H9 (cell line): ENCODE measurements at regions not wholly inside any gene's neighbourhood (a gene's known extent, or its start where the extent isn't known, plus 50 kb on each side); places are given as distances from the start of the nearest gene placed in this dataset.

Experiments used
- DNase-seq: peaks from one replicate; pipeline ENCODE4 v3.0.0-alpha.2; 2017
- H2AFZ ChIP-seq: one replicate; pipeline ENCODE4 v1.6.1; 2013; ENCODE audit warnings: mild to moderate bottlenecking, low read length, control low read depth, moderate library complexity
- H2AK5ac ChIP-seq: 2 replicates; pipeline ENCODE4 v1.6.1; 2013; ENCODE audit warnings: low read length, control low read depth, mixed read lengths; ENCODE audit not compliant: insufficient read length
- H2BK120ac ChIP-seq: one replicate; pipeline ENCODE4 v1.6.1; 2013; ENCODE audit warnings: low read depth, mild to moderate bottlenecking, low read length, control low read depth, inconsistent platforms; ENCODE audit not compliant: poor library complexity, severe bottlenecking
- H2BK12ac ChIP-seq: 2 replicates; pipeline ENCODE4 v1.6.1; 2013; ENCODE audit warnings: low read length, control low read depth, mixed read lengths, low read depth; ENCODE audit not compliant: insufficient read length
- H2BK15ac ChIP-seq: 2 replicates; pipeline ENCODE4 v1.6.1; 2013; ENCODE audit warnings: low read depth, low read length, control low read depth
- H2BK20ac ChIP-seq: one replicate; pipeline ENCODE4 v1.6.1; 2013; ENCODE audit warnings: low read depth, mild to moderate bottlenecking, low read length, control low read depth, inconsistent platforms; ENCODE audit not compliant: poor library complexity, severe bottlenecking
- H2BK5ac ChIP-seq: 2 replicates; pipeline ENCODE4 v1.6.1; 2013; ENCODE audit warnings: low read length, control low read depth, mixed read lengths; ENCODE audit not compliant: insufficient read length
- H3K14ac ChIP-seq: 2 replicates; pipeline ENCODE4 v1.6.1; 2013; ENCODE audit warnings: low read length, control low read depth; ENCODE audit not compliant: insufficient read depth
- H3K18ac ChIP-seq: 2 replicates; pipeline ENCODE4 v1.6.1; 2013; ENCODE audit warnings: low read depth, mild to moderate bottlenecking, mixed read lengths, low read length, control low read depth; ENCODE audit not compliant: insufficient read length
- H3K23ac ChIP-seq: 2 replicates; pipeline ENCODE4 v1.6.1; 2013; ENCODE audit warnings: low read length, control low read depth, mixed read lengths, low read depth; ENCODE audit not compliant: insufficient read length
- H3K23me2 ChIP-seq: 2 replicates; pipeline ENCODE4 v1.6.1; 2013; ENCODE audit warnings: low read depth, mild to moderate bottlenecking, mixed read lengths, low read length, control low read depth; ENCODE audit not compliant: insufficient read length, poor library complexity, severe bottlenecking
- H3K27ac ChIP-seq: 2 replicates; pipeline ENCODE4 v1.5.1; 2013; ENCODE audit warnings: low read length, control low read depth, mixed read lengths, low read depth; ENCODE audit not compliant: insufficient read length
- H3K27me3 ChIP-seq: 2 replicates; pipeline ENCODE4 v1.6.1; 2013; ENCODE audit warnings: low read length, control low read depth, inconsistent platforms; ENCODE audit not compliant: insufficient read depth
- H3K4ac ChIP-seq: 2 replicates; pipeline ENCODE4 v1.6.1; 2013; ENCODE audit warnings: low read depth, mild to moderate bottlenecking, control low read depth, inconsistent platforms, low read length, moderate library complexity
- H3K4me1 ChIP-seq: 2 replicates; pipeline ENCODE4 v1.6.1; 2013; ENCODE audit warnings: low read length, control low read depth, inconsistent platforms; ENCODE audit not compliant: insufficient read depth
- H3K4me2 ChIP-seq: 2 replicates; pipeline ENCODE4 v1.6.1; 2013; ENCODE audit warnings: low read length, control low read depth, mixed read lengths; ENCODE audit not compliant: insufficient read length, insufficient read depth
- H3K56ac ChIP-seq: 2 replicates; pipeline ENCODE4 v1.6.1; 2013; ENCODE audit warnings: low read depth, mild to moderate bottlenecking, mixed read lengths, low read length, control low read depth; ENCODE audit not compliant: insufficient read length
- H3K79me1 ChIP-seq: 2 replicates; pipeline ENCODE4 v1.6.1; 2013; ENCODE audit warnings: low read depth, mild to moderate bottlenecking, moderate library complexity, low read length, control low read depth, inconsistent platforms; ENCODE audit not compliant: insufficient read depth, poor library complexity, severe bottlenecking
- H3K79me2 ChIP-seq: 2 replicates; pipeline ENCODE4 v1.6.1; 2013; ENCODE audit warnings: low read length, control low read depth, inconsistent platforms; ENCODE audit not compliant: insufficient read depth
- H3K9ac ChIP-seq: 2 replicates; pipeline ENCODE4 v1.6.1; 2013; ENCODE audit warnings: low read length, control low read depth, mixed read lengths; ENCODE audit not compliant: insufficient read length; ENCODE audit errors: extremely low read depth
- H3K9me3 ChIP-seq: one replicate; pipeline ENCODE4 v1.6.1; 2013; ENCODE audit warnings: low read depth, low read length, inconsistent platforms; ENCODE audit not compliant: control insufficient read depth
- H3T11ph ChIP-seq: one replicate; pipeline ENCODE4 v1.6.1; 2013; ENCODE audit warnings: mild to moderate bottlenecking, low read length, control low read depth, inconsistent platforms
- H4K20me1 ChIP-seq: one replicate; pipeline ENCODE4 v1.6.1; 2013; ENCODE audit not compliant: control insufficient read depth, insufficient read length, insufficient read depth
- H4K5ac ChIP-seq: 2 replicates; pipeline ENCODE4 v1.6.1; 2013; ENCODE audit warnings: low read depth, mild to moderate bottlenecking, mixed read lengths, low read length, control low read depth; ENCODE audit not compliant: insufficient read length
- H4K8ac ChIP-seq: replicated peaks from 2 replicates; pipeline ENCODE4 v1.6.1; 2013; ENCODE audit warnings: low read length, control low read depth, mixed read lengths, low read depth; ENCODE audit not compliant: insufficient read length
- H4K91ac ChIP-seq: 2 replicates; pipeline ENCODE4 v1.6.1; 2013; ENCODE audit warnings: low read depth, mild to moderate bottlenecking, moderate library complexity, mixed read lengths, low read length, control low read depth; ENCODE audit not compliant: insufficient read length
- H3K27ac Mint-ChIP-seq, 3 experiments: 2 replicates in 2 of 3; 3 replicates in 1 of 3; pipeline ENCODE4 v1.8.0; 2020 to 2021; ENCODE audit warnings: mixed read lengths in 3 of 3, mild to moderate bottlenecking in 1 of 3, moderate library complexity in 1 of 3
- H3K27me3 Mint-ChIP-seq: 2 replicates; pipeline ENCODE4 v1.8.0; 2021; ENCODE audit warnings: low read depth, mild to moderate bottlenecking, moderate library complexity, mixed read lengths
- H3K36me3 Mint-ChIP-seq, 3 experiments: 2 replicates in 2 of 3; 3 replicates in 1 of 3; pipeline ENCODE4 v1.8.0; 2020 to 2021; ENCODE audit warnings: low read depth in 3 of 3, mixed read lengths in 3 of 3; ENCODE audit not compliant: insufficient read depth in 1 of 3
- H3K4me1 Mint-ChIP-seq, 2 experiments: 2 replicates each; pipeline ENCODE4 v1.8.0; 2020; ENCODE audit warnings: mixed read lengths in 2 of 2
- H3K4me3 Mint-ChIP-seq, 2 experiments: 2 replicates in 1 of 2; 3 replicates in 1 of 2; pipeline ENCODE4 v1.8.0; 2020 to 2021; ENCODE audit warnings: mild to moderate bottlenecking in 2 of 2, mixed read lengths in 2 of 2, moderate library complexity in 1 of 2
- H3K9me3 Mint-ChIP-seq, 2 experiments: 2 replicates in 1 of 2; 3 replicates in 1 of 2; pipeline ENCODE4 v1.8.0; 2020; ENCODE audit warnings: mild to moderate bottlenecking in 2 of 2, mixed read lengths in 2 of 2, moderate library complexity in 1 of 2
- WGBS: extraction: QIAGEN DNeasy Blood & Tissue Kit; methylation state at CpG from one replicate; pipeline ENCODE4 v1.1.7; 2013; ENCODE audit warnings: missing lambda C conversion rate, low lambda C conversion rate, mixed read lengths; ENCODE audit not compliant: insufficient read length; ENCODE audit errors: extremely low coverage; 5-methylcytosine and 5-hydroxymethylcytosine counted together
- TF ChIP-seq, protein P1 (sequence below): fragments of 200-600 bp; sonication (generic); conservative IDR thresholded peaks from 3 replicates; pipeline ENCODE4 v1.8.0; 2021; ENCODE audit warnings: antibody characterized with exemption, mild to moderate bottlenecking

DNA sequence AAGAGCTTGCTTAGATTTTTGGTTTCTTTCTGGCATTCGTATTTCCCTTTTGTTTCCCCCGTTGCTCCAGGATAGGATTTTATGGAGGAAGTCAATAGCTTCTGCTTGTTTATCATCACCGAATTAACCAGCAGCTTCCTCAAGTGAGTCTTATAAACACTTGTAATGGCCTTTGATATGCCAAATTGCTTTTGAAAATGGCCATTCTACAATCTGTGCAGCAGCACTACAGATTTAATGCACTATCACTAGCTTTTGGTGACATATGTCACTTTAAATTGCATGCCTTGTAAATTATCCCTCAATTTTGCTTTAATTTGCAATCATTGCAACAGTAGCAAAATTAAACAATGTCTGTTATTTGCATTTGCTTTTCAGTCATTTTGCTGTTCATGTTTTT is 774.7 kb downstream of the METTL4 start:
- no peak overlapping the region for H2BK120ac ChIP-seq
- no peak overlapping the region for H2BK20ac ChIP-seq
- H3K14ac ChIP-seq: no peak overlapping the region
- H3K27me3 ChIP-seq: no peaks in the 10 kb centered on the region
- peaks cover 3% of the 10 kb centered on the region; the same call in 1 of the 2 replicates for H3K27me3 Mint-ChIP-seq
- no peaks in the 10 kb centered on the region for H3K4me1 Mint-ChIP-seq
- H3K18ac ChIP-seq: no peak overlapping the region
- peak overlapping the region in 1 of 3 experiments; percentile 36; a peak in 1 of 7 replicates for H3K27ac Mint-ChIP-seq
- no peak overlapping the region for H3T11ph ChIP-seq
- H4K8ac ChIP-seq: no peak overlapping the region
- H3K79me2 ChIP-seq: no peaks in the 10 kb centered on the region
- no peaks in the 10 kb centered on the region for H3K36me3 Mint-ChIP-seq
- no peaks in the 10 kb centered on the region for H3K79me1 ChIP-seq
- no peaks in the 10 kb centered on the region for H4K20me1 ChIP-seq
- H4K5ac ChIP-seq: no peak overlapping the region
- H3K23me2 ChIP-seq: no peaks in the 10 kb centered on the region
- no CpG with 5 or more reads among the region's 3 CpGs for WGBS
- H3K4me1 ChIP-seq: no peaks in the 10 kb centered on the region
- H2AFZ ChIP-seq: no peak overlapping the region
- DNase-seq: no peak
- H3K9ac ChIP-seq: no peak overlapping the region
- H3K23ac ChIP-seq: no peak overlapping the region
- no peak overlapping the region for H2BK15ac ChIP-seq
- no peak overlapping the region for H2BK12ac ChIP-seq
- TF ChIP-seq, protein P1, sequence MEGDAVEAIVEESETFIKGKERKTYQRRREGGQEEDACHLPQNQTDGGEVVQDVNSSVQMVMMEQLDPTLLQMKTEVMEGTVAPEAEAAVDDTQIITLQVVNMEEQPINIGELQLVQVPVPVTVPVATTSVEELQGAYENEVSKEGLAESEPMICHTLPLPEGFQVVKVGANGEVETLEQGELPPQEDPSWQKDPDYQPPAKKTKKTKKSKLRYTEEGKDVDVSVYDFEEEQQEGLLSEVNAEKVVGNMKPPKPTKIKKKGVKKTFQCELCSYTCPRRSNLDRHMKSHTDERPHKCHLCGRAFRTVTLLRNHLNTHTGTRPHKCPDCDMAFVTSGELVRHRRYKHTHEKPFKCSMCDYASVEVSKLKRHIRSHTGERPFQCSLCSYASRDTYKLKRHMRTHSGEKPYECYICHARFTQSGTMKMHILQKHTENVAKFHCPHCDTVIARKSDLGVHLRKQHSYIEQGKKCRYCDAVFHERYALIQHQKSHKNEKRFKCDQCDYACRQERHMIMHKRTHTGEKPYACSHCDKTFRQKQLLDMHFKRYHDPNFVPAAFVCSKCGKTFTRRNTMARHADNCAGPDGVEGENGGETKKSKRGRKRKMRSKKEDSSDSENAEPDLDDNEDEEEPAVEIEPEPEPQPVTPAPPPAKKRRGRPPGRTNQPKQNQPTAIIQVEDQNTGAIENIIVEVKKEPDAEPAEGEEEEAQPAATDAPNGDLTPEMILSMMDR: no peak
- no peak overlapping the region for H2BK5ac ChIP-seq
- H3K9me3 Mint-ChIP-seq: peaks cover 5 to 6% of the 10 kb centered on the region in 2 experiments; a peak in 3 of 5 replicates
- H4K91ac ChIP-seq: no peak overlapping the region
- H3K4ac ChIP-seq: no peak overlapping the region
- no peak overlapping the region for H3K27ac ChIP-seq
- H3K4me2 ChIP-seq: no peak overlapping the region
- H3K4me3 Mint-ChIP-seq: no peak overlapping the region
- no peaks in the 10 kb centered on the region for H3K9me3 ChIP-seq
- H3K56ac ChIP-seq: no peak overlapping the region
- no peak overlapping the region for H2AK5ac ChIP-seq
